Activated CD4-positive, alpha-beta memory T cell treated with anti-CD3 and anti-CD28 coated beads for 36 hours (primary cell): ENCODE measurements at regions not wholly inside any gene's neighbourhood (a gene's known extent, or its start where the extent isn't known, plus 50 kb on each side); places are given as distances from the start of the nearest gene placed in this dataset.

Experiments used
- CTCF ChIA-PET: fragments of 350-600 bp; sonication (Branson Sonifier 250); formaldehyde crosslinking; loops from one replicate; lab custom pipeline; 2021; ENCODE audit warnings: antibody characterized with exemption, inconsistent platforms; lab: Charles Lee
- POLR2A ChIA-PET: fragments of 350-600 bp; sonication (Branson Sonifier 250); formaldehyde crosslinking; loops from one replicate; lab custom pipeline; 2021; ENCODE audit warnings: antibody characterized with exemption; lab: Charles Lee
- DNase-seq: peaks from one replicate; pipeline ENCODE4 v3.0.0-alpha.2; 2020
- H3K27ac Mint-ChIP-seq: one replicate; pipeline ENCODE4 v1.8.0; 2021; ENCODE audit warnings: mixed read lengths
- H3K27me3 Mint-ChIP-seq: one replicate; pipeline ENCODE4 v1.8.0; 2021; ENCODE audit warnings: mixed read lengths
- H3K36me3 Mint-ChIP-seq: one replicate; pipeline ENCODE4 v1.8.0; 2021; ENCODE audit warnings: mixed read lengths
- H3K4me1 Mint-ChIP-seq: one replicate; pipeline ENCODE4 v1.8.0; 2021; ENCODE audit warnings: low read depth, mixed read lengths
- H3K4me3 Mint-ChIP-seq: one replicate; pipeline ENCODE4 v1.8.0; 2021; ENCODE audit warnings: mild to moderate bottlenecking, mixed read lengths
- H3K9me3 Mint-ChIP-seq: one replicate; pipeline ENCODE4 v1.8.0; 2021; ENCODE audit warnings: mixed read lengths
- intact Hi-C: fragments of 100-400 bp; cut with micrococcal nuclease; formaldehyde crosslinking; loops from one replicate; pipeline ENCODE4 v1.15.1; 2023

GRCh38 chr20:60791823-60792222 is 460.2 kb upstream of the CDH4 start:
- Mint-ChIP-seq H3K9me3 (peaks cover 2% of the 10 kb centered on the region), H3K4me3 (no peak overlapping the region), H3K27ac (no peak overlapping the region), H3K4me1 (no peaks in the 10 kb centered on the region), H3K27me3 (peaks cover 2% of the 10 kb centered on the region), H3K36me3 (no peaks in the 10 kb centered on the region)
- ChIA-PET POLR2A (no interaction called here), CTCF (no interaction called here)
- DNase-seq = no peak
- intact Hi-C loops = no loop called here

GRCh38 chr20:60792941-60793340 is 459.1 kb upstream of the CDH4 start:
- DNase-seq = no peak
- ChIA-PET POLR2A (no interaction called here), CTCF (no interaction called here)
- H3K9me3 Mint-ChIP-seq = peaks cover 2% of the 10 kb centered on the region
- H3K27me3 Mint-ChIP-seq = peaks cover 2% of the 10 kb centered on the region
- no peaks in the 10 kb centered on the region for H3K4me1 Mint-ChIP-seq
- intact Hi-C loops = no loop called here
- H3K27ac Mint-ChIP-seq = no peak overlapping the region
- H3K36me3 Mint-ChIP-seq = no peaks in the 10 kb centered on the region
- H3K4me3 Mint-ChIP-seq = no peak overlapping the region

- peaks cover 2% of the 10 kb centered on the region for H3K27me3 Mint-ChIP-seq
- H3K4me3 Mint-ChIP-seq = no peak overlapping the region
- peaks cover 7% of the 10 kb centered on the region for H3K9me3 Mint-ChIP-seq
- no peak for DNase-seq
- intact Hi-C loops = no loop called here
- POLR2A ChIA-PET = no interaction called here
- no peak overlapping the region for H3K27ac Mint-ChIP-seq
- no peaks in the 10 kb centered on the region for H3K4me1 Mint-ChIP-seq
- CTCF ChIA-PET = no interaction called here
- H3K36me3 Mint-ChIP-seq = no peaks in the 10 kb centered on the region
Measured at GRCh38 chr20:60794674-60795073, 457.4 kb upstream of the CDH4 start.

- intact Hi-C loops = no loop called here
- Mint-ChIP-seq H3K27me3 (peaks cover 2% of the 10 kb centered on the region), H3K27ac (no peak overlapping the region), H3K9me3 (peaks cover 8% of the 10 kb centered on the region), H3K36me3 (no peaks in the 10 kb centered on the region), H3K4me1 (no peaks in the 10 kb centered on the region), H3K4me3 (no peak overlapping the region)
- POLR2A ChIA-PET = no interaction called here
- CTCF ChIA-PET = no interaction called here
- no peak for DNase-seq
Measured at GRCh38 chr20:60795651-60796050, 456.4 kb upstream of the CDH4 start.

DNA sequence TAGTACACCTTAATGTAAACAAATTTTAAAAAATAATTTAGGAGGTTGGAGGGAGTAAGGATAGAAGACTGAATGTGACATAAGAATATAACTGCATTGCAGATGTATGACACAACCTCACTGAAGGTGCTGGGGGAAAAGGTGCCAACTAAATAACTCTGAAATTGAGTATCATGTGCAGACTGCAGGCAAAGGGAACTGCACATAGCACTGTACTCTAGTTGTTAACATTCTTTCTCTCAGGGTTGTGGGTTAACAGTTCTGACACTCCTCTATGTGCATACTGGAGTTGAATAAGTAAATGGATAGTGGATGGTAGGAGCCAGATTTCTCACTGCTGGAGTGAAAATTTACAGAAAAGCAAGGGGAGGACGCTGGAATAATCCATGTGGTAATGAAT is 451.9 kb upstream of the CDH4 start:
- Mint-ChIP-seq H3K4me3 (no peak overlapping the region), H3K4me1 (no peaks in the 10 kb centered on the region), H3K27me3 (no peaks in the 10 kb centered on the region), H3K9me3 (peaks cover 10% of the 10 kb centered on the region), H3K36me3 (no peaks in the 10 kb centered on the region), H3K27ac (no peak overlapping the region)
- ChIA-PET POLR2A (no interaction called here), CTCF (no interaction called here)
- intact Hi-C loops = no loop called here
- DNase-seq = no peak

- Mint-ChIP-seq H3K36me3 (no peaks in the 10 kb centered on the region), H3K27ac (no peak overlapping the region), H3K27me3 (no peaks in the 10 kb centered on the region), H3K4me3 (no peak overlapping the region), H3K9me3 (peaks cover 10% of the 10 kb centered on the region), H3K4me1 (no peaks in the 10 kb centered on the region)
- intact Hi-C loops = no loop called here
- no peak for DNase-seq
- ChIA-PET CTCF (no interaction called here), POLR2A (no interaction called here)
Measured at GRCh38 chr20:60802676-60803075, 449.4 kb upstream of the CDH4 start.

GRCh38 chr20:60803335-60804055 is 448.6 kb upstream of the CDH4 start:
- ChIA-PET CTCF (no interaction called here), POLR2A (no interaction called here)
- H3K4me3 Mint-ChIP-seq = no peak overlapping the region
- H3K4me1 Mint-ChIP-seq = no peaks in the 10 kb centered on the region
- H3K9me3 Mint-ChIP-seq = peaks cover 10% of the 10 kb centered on the region
- no peaks in the 10 kb centered on the region for H3K27me3 Mint-ChIP-seq
- no peak for DNase-seq
- H3K36me3 Mint-ChIP-seq = no peaks in the 10 kb centered on the region
- intact Hi-C loops = no loop called here
- H3K27ac Mint-ChIP-seq = no peak overlapping the region

DNA sequence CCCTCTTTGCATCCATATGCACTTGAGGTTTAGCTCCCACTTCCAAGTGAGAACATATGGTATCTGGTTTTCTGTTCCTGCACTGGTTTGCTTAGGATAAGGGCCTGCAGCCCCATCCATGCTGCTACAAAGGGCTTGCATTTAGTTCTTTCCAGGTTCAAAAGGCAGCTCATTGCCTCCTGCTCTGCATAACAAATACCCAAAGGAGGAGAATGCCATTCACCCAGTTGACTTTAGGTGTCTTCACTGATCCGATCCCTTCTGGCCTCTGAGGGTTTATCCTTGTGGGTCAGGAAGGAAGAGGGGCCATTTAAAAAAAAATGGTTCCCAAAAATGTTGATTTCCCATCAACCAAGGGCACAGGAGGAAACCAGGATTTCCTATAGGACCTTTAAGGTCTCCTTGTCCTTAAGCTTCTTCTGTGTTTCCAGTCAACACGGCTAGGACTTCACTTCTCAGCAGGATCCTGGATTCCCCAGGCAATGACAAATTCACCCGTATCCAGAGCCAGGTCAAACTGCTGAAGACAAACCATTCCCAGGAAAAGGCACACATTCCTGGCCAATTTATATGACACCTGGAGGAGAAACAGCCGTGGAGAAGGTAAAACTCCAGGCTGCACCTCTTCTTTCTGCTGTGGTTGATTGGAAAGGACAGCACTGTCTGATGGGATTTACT is 447.7 kb upstream of the CDH4 start:
- ChIA-PET POLR2A (no interaction called here), CTCF (no interaction called here)
- Mint-ChIP-seq H3K9me3 (peaks cover 7% of the 10 kb centered on the region), H3K4me1 (no peaks in the 10 kb centered on the region), H3K36me3 (no peaks in the 10 kb centered on the region), H3K4me3 (no peak overlapping the region), H3K27me3 (no peaks in the 10 kb centered on the region), H3K27ac (no peak overlapping the region)
- DNase-seq = no peak
- intact Hi-C loops = no loop called here

GRCh38 chr20:60804918-60805630 is 447.0 kb upstream of the CDH4 start:
- Mint-ChIP-seq H3K9me3 (peaks cover 5% of the 10 kb centered on the region), H3K4me3 (no peak overlapping the region), H3K36me3 (no peaks in the 10 kb centered on the region), H3K27me3 (no peaks in the 10 kb centered on the region), H3K4me1 (no peaks in the 10 kb centered on the region), H3K27ac (no peak overlapping the region)
- ChIA-PET POLR2A (no interaction called here), CTCF (no interaction called here)
- DNase-seq = no peak
- intact Hi-C loops = no loop called here

DNA sequence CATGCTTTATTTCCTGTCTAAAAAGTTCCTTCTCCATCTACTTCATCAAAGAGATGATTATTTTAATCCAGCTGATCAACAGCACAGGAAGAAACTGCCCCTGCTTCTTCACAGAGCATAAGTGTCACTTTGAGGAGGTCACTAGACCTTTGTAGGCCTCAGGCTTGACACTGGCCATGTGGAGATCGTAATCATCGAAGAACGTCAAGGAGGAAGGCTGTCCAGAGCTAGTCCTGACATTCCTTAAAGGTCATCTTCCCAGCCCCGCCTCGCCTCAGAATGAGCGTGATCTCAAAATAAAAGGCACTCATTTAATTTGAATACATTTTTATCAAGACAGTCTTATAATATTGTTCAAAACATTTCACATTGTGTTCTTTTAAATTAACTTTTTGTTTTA is 445.7 kb upstream of the CDH4 start:
- Mint-ChIP-seq H3K4me1 (no peaks in the 10 kb centered on the region), H3K27me3 (no peaks in the 10 kb centered on the region), H3K9me3 (no peaks in the 10 kb centered on the region), H3K4me3 (no peak overlapping the region), H3K36me3 (no peaks in the 10 kb centered on the region), H3K27ac (no peak overlapping the region)
- CTCF ChIA-PET = no interaction called here
- POLR2A ChIA-PET = interaction anchor here (0.5 kb wide), 1 partner anchor 162 kb away, joined by 3 read pairs; no protein-coding TSS in a partner anchor
- intact Hi-C loops = no loop called here
- no peak for DNase-seq

- no peaks in the 10 kb centered on the region for H3K4me1 Mint-ChIP-seq
- no peaks in the 10 kb centered on the region for H3K36me3 Mint-ChIP-seq
- CTCF ChIA-PET = no interaction called here
- H3K27me3 Mint-ChIP-seq = no peaks in the 10 kb centered on the region
- intact Hi-C loops = no loop called here
- POLR2A ChIA-PET = no interaction called here
- no peak for DNase-seq
- H3K9me3 Mint-ChIP-seq = no peaks in the 10 kb centered on the region
- no peak overlapping the region for H3K4me3 Mint-ChIP-seq
- H3K27ac Mint-ChIP-seq = no peak overlapping the region
Measured at GRCh38 chr20:60806824-60807223, 445.2 kb upstream of the CDH4 start.

DNA sequence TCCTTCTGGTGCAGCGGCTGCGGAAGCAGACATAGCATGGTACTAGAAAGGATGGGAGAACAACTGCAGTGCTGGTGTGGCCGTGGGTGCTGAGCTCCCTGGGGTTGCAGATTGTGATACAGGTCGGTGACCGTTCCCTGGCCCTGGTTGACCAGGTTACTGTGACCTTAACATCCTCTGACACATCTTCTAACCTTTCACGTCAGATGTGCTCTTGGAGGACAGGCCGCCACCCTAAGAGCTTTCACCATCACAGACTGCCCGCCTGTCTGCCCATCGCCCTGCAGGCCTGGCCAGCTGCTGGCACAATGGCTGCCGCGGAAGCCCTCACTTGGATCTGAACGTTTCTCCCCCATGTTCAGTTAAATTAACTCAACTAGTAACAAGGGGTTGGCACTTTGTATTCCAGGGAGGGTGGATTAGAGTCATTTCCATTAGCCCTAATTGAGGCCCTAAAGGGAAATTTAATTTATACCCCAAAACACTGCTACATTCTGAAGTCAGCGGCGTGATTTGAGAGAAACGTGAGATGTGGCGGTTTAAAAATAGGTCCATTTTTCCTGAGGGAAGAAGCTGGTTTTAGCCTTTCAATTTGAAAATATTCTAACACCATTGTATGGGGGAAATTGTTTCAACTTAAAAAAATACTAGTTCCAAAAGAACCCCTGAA is 443.9 kb upstream of the CDH4 start:
- Mint-ChIP-seq H3K27ac (no peak overlapping the region), H3K4me1 (no peaks in the 10 kb centered on the region), H3K4me3 (no peak overlapping the region), H3K9me3 (no peaks in the 10 kb centered on the region), H3K36me3 (no peaks in the 10 kb centered on the region), H3K27me3 (no peaks in the 10 kb centered on the region)
- CTCF ChIA-PET = no interaction called here
- intact Hi-C loops = no loop called here
- POLR2A ChIA-PET = no interaction called here
- DNase-seq = no peak
